GM23338 (cell line): ENCODE measurements at regions not wholly inside any gene's neighbourhood (a gene's known extent, or its start where the extent isn't known, plus 50 kb on each side); places are given as distances from the start of the nearest gene placed in this dataset.

Source experiments
- ATAC-seq: fragments of 200-7000 bp; cut with Tn5 transposase; 3 replicates; pipeline ENCODE4 v1.9.1; 2020
- DNase-seq: peaks from one replicate; pipeline ENCODE4 v3.0.0-alpha.2; 2015; ENCODE audit warnings: low spot score
- H2AFZ ChIP-seq: fragments of 200-600 bp; sonication (generic); 2 replicates; pipeline ENCODE4 v1.8.0; 2016; ENCODE audit warnings: antibody characterized with exemption, mild to moderate bottlenecking, moderate library complexity
- H3F3A ChIP-seq: fragments of 200-600 bp; sonication (generic); replicated peaks from 2 replicates; pipeline ENCODE4 v1.8.0; 2017; ENCODE audit warnings: antibody characterized with exemption, mixed run types, low read depth
- H3K27ac ChIP-seq: fragments of 200-600 bp; sonication (generic); 2 replicates; pipeline ENCODE4 v1.6.1; 2016; ENCODE audit warnings: low read depth
- H3K27me3 ChIP-seq: fragments of 200-600 bp; sonication (generic); 2 replicates; pipeline ENCODE4 v1.8.0; 2016; ENCODE audit warnings: mild to moderate bottlenecking, mixed run types, moderate library complexity; ENCODE audit not compliant: insufficient read depth
- H3K36me3 ChIP-seq: fragments of 200-600 bp; sonication (generic); 2 replicates; pipeline ENCODE4 v1.8.0; 2016; ENCODE audit warnings: mild to moderate bottlenecking; ENCODE audit not compliant: insufficient read depth
- H3K4me1 ChIP-seq: fragments of 200-600 bp; sonication (generic); 2 replicates; pipeline ENCODE4 v1.8.0; 2016; ENCODE audit warnings: mild to moderate bottlenecking, moderate library complexity; ENCODE audit not compliant: insufficient read depth
- H3K4me2 ChIP-seq: fragments of 200-600 bp; sonication (generic); 2 replicates; pipeline ENCODE4 v1.7.1; 2017; ENCODE audit warnings: mixed run types
- H3K4me3 ChIP-seq: fragments of 200-600 bp; sonication (generic); 2 replicates; pipeline ENCODE4 v1.6.1; 2016; ENCODE audit warnings: mixed run types
- H3K79me2 ChIP-seq: fragments of 200-600 bp; sonication (generic); replicated peaks from 2 replicates; pipeline ENCODE4 v1.8.0; 2017; ENCODE audit warnings: mild to moderate bottlenecking; ENCODE audit not compliant: insufficient read depth
- H3K9me2 ChIP-seq: fragments of 200-600 bp; sonication (generic); 2 replicates; pipeline ENCODE4 v1.8.0; 2017; ENCODE audit not compliant: insufficient read depth
- H4K20me1 ChIP-seq: fragments of 200-600 bp; sonication (generic); replicated peaks from 2 replicates; pipeline ENCODE4 v1.8.0; 2017; ENCODE audit warnings: mild to moderate bottlenecking; ENCODE audit not compliant: insufficient read depth
- H3K27ac Mint-ChIP-seq: 2 replicates; pipeline ENCODE4 v1.8.0; 2020; ENCODE audit warnings: inconsistent platforms, mild to moderate bottlenecking, moderate library complexity, mixed read lengths
- H3K27me3 Mint-ChIP-seq: 3 replicates; pipeline ENCODE4 v1.8.0; 2022; ENCODE audit warnings: low read depth, mild to moderate bottlenecking, moderate library complexity, mixed read lengths, inconsistent platforms; ENCODE audit not compliant: insufficient read depth, poor library complexity
- H3K36me3 Mint-ChIP-seq: 3 replicates; pipeline ENCODE4 v1.8.0; 2021; ENCODE audit warnings: low read depth, mild to moderate bottlenecking, inconsistent platforms, moderate library complexity, mixed read lengths
- H3K4me1 Mint-ChIP-seq: 3 replicates; pipeline ENCODE4 v1.8.0; 2020; ENCODE audit warnings: mild to moderate bottlenecking, inconsistent platforms, mixed read lengths
- H3K4me3 Mint-ChIP-seq: 3 replicates; pipeline ENCODE4 v1.8.0; 2021; ENCODE audit warnings: moderate library complexity, mild to moderate bottlenecking, inconsistent platforms, mixed read lengths
- H3K9me3 Mint-ChIP-seq: 3 replicates; pipeline ENCODE4 v1.8.0; 2020; ENCODE audit warnings: moderate library complexity, mild to moderate bottlenecking, inconsistent platforms, mixed read lengths
- CREB1 ChIP-seq: fragments of 250-450 bp; sonication (Bioruptor Pico); IDR thresholded peaks from 2 replicates; pipeline ENCODE4 v1.5.0; 2020; ENCODE audit warnings: low read depth, mild to moderate bottlenecking, moderate library complexity
- EZH2 ChIP-seq: fragments of 200-600 bp; sonication (generic); IDR thresholded peaks from one replicate; pipeline ENCODE4 v1.8.0; 2017; ENCODE audit warnings: antibody characterized with exemption, mild to moderate bottlenecking, low read depth; ENCODE audit not compliant: unreplicated experiment
- EZH2phosphoT487 ChIP-seq: fragments of 200-600 bp; sonication (generic); IDR thresholded peaks from one replicate; pipeline ENCODE4 v1.8.1; 2018; ENCODE audit warnings: antibody characterized with exemption; ENCODE audit not compliant: unreplicated experiment
- STAT1 ChIP-seq: IDR thresholded peaks from one replicate; pipeline ENCODE4 v1.6.1; 2016; ENCODE audit warnings: antibody characterized with exemption; ENCODE audit not compliant: unreplicated experiment
- ZNF114 ChIP-seq: fragments of 250-450 bp; sonication (Bioruptor Pico); IDR thresholded peaks from 2 replicates; pipeline ENCODE4 v1.5.0; 2020; ENCODE audit warnings: mild to moderate bottlenecking, moderate library complexity
- TF ChIP-seq, protein P1 (sequence below), 2 experiments: fragments of 200-600 bp in 1 of 2; sonication (generic) in 1 of 2; conservative IDR thresholded peaks; 2 replicates each; pipeline versions ENCODE4 v1.5.1 to v1.6.1; 2016 to 2017; ENCODE audit warnings: antibody characterized with exemption in 2 of 2, low read depth in 2 of 2, mild to moderate bottlenecking in 2 of 2, moderate library complexity in 1 of 2
- TF ChIP-seq, protein P2 (sequence below): IDR thresholded peaks from 2 replicates; pipeline ENCODE4 v1.6.1; 2016; ENCODE audit warnings: antibody characterized with exemption
- TF ChIP-seq, protein P3 (sequence below): fragments of 250-450 bp; sonication (Bioruptor Pico); IDR thresholded peaks from 2 replicates; pipeline ENCODE4 v1.5.0; 2020; ENCODE audit warnings: mild to moderate bottlenecking, moderate library complexity

DNA sequence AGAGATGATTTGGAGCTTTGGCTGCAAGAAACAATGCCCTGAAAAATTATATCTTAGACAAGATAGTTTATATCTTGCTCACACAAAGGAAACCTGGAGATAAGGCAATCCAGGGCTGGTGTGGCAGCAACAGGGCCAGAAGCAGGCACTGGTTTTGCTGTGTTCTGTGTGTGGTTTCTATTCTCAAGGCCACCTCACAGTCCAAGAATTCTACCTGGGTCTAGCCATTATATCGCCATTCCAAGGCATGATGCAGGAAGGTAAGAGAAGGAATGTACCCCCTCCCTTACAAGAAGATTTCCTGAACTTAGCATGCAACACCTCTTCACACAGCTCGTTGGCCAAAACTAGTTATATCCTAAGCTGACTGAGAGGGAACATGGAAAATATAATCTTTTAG is 74.5 kb upstream of the MEGF10 start:
- Mint-ChIP-seq H3K9me3 (no peaks in the 10 kb centered on the region), H3K4me3 (no peak overlapping the region), H3K27ac (no peak overlapping the region), H3K36me3 (no peaks in the 10 kb centered on the region), H3K4me1 (peaks cover 4% of the 10 kb centered on the region; the same call in 1 of the 3 replicates), H3K27me3 (peaks cover 3% of the 10 kb centered on the region)
- H3K4me3 ChIP-seq: no peak overlapping the region
- DNase-seq: no peak
- H2AFZ ChIP-seq: no peak overlapping the region
- H3K4me1 ChIP-seq: no peaks in the 10 kb centered on the region
- no peaks in the 10 kb centered on the region for H4K20me1 ChIP-seq
- no peak for ATAC-seq
- H3F3A ChIP-seq: no peaks in the 10 kb centered on the region
- H3K79me2 ChIP-seq: no peaks in the 10 kb centered on the region
- TF ChIP-seq EZH2 (no peak), CREB1 (CRISPR knock-in tag) (no peak), ZNF114 (CRISPR knock-in tag) (no peak), STAT1 (no peak), EZH2phosphoT487 (no peak)
- TF ChIP-seq, protein P1, sequence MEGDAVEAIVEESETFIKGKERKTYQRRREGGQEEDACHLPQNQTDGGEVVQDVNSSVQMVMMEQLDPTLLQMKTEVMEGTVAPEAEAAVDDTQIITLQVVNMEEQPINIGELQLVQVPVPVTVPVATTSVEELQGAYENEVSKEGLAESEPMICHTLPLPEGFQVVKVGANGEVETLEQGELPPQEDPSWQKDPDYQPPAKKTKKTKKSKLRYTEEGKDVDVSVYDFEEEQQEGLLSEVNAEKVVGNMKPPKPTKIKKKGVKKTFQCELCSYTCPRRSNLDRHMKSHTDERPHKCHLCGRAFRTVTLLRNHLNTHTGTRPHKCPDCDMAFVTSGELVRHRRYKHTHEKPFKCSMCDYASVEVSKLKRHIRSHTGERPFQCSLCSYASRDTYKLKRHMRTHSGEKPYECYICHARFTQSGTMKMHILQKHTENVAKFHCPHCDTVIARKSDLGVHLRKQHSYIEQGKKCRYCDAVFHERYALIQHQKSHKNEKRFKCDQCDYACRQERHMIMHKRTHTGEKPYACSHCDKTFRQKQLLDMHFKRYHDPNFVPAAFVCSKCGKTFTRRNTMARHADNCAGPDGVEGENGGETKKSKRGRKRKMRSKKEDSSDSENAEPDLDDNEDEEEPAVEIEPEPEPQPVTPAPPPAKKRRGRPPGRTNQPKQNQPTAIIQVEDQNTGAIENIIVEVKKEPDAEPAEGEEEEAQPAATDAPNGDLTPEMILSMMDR (conservative IDR thresholded peaks at IDR 0.05; ENCODE audit: low read depth in 2 of 2): no peak
- TF ChIP-seq, protein P2, sequence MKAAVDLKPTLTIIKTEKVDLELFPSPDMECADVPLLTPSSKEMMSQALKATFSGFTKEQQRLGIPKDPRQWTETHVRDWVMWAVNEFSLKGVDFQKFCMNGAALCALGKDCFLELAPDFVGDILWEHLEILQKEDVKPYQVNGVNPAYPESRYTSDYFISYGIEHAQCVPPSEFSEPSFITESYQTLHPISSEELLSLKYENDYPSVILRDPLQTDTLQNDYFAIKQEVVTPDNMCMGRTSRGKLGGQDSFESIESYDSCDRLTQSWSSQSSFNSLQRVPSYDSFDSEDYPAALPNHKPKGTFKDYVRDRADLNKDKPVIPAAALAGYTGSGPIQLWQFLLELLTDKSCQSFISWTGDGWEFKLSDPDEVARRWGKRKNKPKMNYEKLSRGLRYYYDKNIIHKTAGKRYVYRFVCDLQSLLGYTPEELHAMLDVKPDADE: no peak
- TF ChIP-seq, protein P3, sequence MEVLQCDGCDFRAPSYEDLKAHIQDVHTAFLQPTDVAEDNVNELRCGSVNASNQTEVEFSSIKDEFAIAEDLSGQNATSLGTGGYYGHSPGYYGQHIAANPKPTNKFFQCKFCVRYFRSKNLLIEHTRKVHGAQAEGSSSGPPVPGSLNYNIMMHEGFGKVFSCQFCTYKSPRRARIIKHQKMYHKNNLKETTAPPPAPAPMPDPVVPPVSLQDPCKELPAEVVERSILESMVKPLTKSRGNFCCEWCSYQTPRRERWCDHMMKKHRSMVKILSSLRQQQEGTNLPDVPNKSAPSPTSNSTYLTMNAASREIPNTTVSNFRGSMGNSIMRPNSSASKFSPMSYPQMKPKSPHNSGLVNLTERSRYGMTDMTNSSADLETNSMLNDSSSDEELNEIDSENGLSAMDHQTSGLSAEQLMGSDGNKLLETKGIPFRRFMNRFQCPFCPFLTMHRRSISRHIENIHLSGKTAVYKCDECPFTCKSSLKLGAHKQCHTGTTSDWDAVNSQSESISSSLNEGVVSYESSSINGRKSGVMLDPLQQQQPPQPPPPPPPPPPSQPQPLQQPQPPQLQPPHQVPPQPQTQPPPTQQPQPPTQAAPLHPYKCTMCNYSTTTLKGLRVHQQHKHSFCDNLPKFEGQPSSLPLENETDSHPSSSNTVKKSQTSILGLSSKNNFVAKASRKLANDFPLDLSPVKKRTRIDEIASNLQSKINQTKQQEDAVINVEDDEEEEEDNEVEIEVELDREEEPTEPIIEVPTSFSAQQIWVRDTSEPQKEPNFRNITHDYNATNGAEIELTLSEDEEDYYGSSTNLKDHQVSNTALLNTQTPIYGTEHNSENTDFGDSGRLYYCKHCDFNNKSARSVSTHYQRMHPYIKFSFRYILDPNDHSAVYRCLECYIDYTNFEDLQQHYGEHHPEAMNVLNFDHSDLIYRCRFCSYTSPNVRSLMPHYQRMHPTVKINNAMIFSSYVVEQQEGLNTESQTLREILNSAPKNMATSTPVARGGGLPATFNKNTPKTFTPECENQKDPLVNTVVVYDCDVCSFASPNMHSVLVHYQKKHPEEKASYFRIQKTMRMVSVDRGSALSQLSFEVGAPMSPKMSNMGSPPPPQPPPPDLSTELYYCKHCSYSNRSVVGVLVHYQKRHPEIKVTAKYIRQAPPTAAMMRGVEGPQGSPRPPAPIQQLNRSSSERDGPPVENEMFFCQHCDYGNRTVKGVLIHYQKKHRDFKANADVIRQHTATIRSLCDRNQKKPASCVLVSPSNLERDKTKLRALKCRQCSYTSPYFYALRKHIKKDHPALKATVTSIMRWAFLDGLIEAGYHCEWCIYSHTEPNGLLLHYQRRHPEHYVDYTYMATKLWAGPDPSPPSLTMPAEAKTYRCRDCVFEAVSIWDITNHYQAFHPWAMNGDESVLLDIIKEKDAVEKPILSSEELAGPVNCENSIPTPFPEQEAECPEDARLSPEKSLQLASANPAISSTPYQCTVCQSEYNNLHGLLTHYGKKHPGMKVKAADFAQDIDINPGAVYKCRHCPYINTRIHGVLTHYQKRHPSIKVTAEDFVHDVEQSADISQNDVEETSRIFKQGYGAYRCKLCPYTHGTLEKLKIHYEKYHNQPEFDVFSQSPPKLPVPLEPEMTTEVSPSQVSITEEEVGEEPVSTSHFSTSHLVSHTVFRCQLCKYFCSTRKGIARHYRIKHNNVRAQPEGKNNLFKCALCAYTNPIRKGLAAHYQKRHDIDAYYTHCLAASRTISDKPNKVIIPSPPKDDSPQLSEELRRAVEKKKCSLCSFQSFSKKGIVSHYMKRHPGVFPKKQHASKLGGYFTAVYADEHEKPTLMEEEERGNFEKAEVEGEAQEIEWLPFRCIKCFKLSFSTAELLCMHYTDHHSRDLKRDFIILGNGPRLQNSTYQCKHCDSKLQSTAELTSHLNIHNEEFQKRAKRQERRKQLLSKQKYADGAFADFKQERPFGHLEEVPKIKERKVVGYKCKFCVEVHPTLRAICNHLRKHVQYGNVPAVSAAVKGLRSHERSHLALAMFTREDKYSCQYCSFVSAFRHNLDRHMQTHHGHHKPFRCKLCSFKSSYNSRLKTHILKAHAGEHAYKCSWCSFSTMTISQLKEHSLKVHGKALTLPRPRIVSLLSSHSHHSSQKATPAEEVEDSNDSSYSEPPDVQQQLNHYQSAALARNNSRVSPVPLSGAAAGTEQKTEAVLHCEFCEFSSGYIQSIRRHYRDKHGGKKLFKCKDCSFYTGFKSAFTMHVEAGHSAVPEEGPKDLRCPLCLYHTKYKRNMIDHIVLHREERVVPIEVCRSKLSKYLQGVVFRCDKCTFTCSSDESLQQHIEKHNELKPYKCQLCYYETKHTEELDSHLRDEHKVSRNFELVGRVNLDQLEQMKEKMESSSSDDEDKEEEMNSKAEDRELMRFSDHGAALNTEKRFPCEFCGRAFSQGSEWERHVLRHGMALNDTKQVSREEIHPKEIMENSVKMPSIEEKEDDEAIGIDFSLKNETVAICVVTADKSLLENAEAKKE (CRISPR knock-in tag): no peak
- no peaks in the 10 kb centered on the region for H3K27me3 ChIP-seq
- no peak overlapping the region for H3K27ac ChIP-seq
- H3K9me2 ChIP-seq: 0 out of 2 replicates have a peak, but pooled peaks cover 2% of the 10 kb centered on the region
- H3K36me3 ChIP-seq: no peaks in the 10 kb centered on the region
- no peak overlapping the region for H3K4me2 ChIP-seq
